Activated naive CD8-positive, alpha-beta T cell treated with anti-CD3 and anti-CD28 coated beads, Interleukin-2, amount 10 ng/mL, durations not matched to agents 7 days and 5 days (primary cell): ENCODE measurements at regions not wholly inside any gene's neighbourhood (a gene's known extent, or its start where the extent isn't known, plus 50 kb on each side); places are given as distances from the start of the nearest gene placed in this dataset.

ENCODE experiments used
- ATAC-seq: fragments of 150-1000 bp; cut with Tn5 transposase; one replicate; pipeline ENCODE4 v1.10.0; 2021; ENCODE audit warnings: low read depth, moderate library complexity
- POLR2A ChIA-PET: fragments of 350-600 bp; sonication (Branson Sonifier 250); formaldehyde crosslinking; loops from one replicate; lab custom pipeline; 2021; ENCODE audit warnings: antibody characterized with exemption; lab: Charles Lee
- DNase-seq: peaks from one replicate; pipeline ENCODE4 v3.0.0; 2021
- H3K27ac Mint-ChIP-seq: one replicate; pipeline ENCODE4 v1.8.0; 2022; ENCODE audit warnings: mild to moderate bottlenecking, mixed read lengths
- H3K27me3 Mint-ChIP-seq: one replicate; pipeline ENCODE4 v1.8.0; 2022; ENCODE audit warnings: mild to moderate bottlenecking, moderate library complexity, mixed read lengths
- H3K36me3 Mint-ChIP-seq: one replicate; pipeline ENCODE4 v1.8.0; 2021; ENCODE audit warnings: mild to moderate bottlenecking, mixed read lengths
- H3K4me1 Mint-ChIP-seq: one replicate; pipeline ENCODE4 v1.8.0; 2021; ENCODE audit warnings: mixed read lengths
- H3K4me3 Mint-ChIP-seq: one replicate; pipeline ENCODE4 v1.8.0; 2022; ENCODE audit warnings: mild to moderate bottlenecking, moderate library complexity, mixed read lengths
- H3K9me3 Mint-ChIP-seq: one replicate; pipeline ENCODE4 v1.8.0; 2021; ENCODE audit warnings: mixed read lengths

DNA sequence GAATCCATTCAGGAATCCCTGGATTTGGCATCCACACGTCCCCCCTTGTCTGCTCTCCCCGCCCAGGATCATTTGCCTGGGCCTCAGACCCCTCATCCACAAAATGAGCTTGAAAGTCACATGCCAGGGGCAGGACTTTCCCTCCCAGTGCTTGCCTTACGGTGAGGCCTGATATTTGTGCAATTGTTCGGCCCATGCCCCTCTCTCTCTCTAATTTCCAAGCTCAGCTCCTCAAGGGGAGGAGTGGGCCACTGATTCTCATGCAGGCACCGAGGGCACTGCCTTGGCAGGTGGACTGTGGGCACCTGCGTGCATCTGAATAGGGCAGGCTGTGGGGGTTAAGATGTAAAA is 267.2 kb upstream of the FOXF1 start:
- POLR2A ChIA-PET, result no interaction called here
- H3K4me3 Mint-ChIP-seq, result no peak overlapping the region
- DNase-seq (no peak), ATAC-seq (no peak)
- no peaks in the 10 kb centered on the region for H3K9me3 Mint-ChIP-seq
- peaks cover 15% of the 10 kb centered on the region for H3K27me3 Mint-ChIP-seq
- no peaks in the 10 kb centered on the region for H3K4me1 Mint-ChIP-seq
- H3K27ac Mint-ChIP-seq, result no peak overlapping the region
- H3K36me3 Mint-ChIP-seq, result no peaks in the 10 kb centered on the region

- Mint-ChIP-seq H3K27me3 (peaks cover 15% of the 10 kb centered on the region), H3K36me3 (no peaks in the 10 kb centered on the region), H3K4me3 (no peak overlapping the region), H3K9me3 (no peaks in the 10 kb centered on the region), H3K27ac (no peak overlapping the region), H3K4me1 (no peaks in the 10 kb centered on the region)
- DNase-seq (no peak), ATAC-seq (no peak)
- POLR2A ChIA-PET, result no interaction called here
Measured at GRCh38 chr16:86243571-86244154, 266.7 kb upstream of the FOXF1 start.

DNA sequence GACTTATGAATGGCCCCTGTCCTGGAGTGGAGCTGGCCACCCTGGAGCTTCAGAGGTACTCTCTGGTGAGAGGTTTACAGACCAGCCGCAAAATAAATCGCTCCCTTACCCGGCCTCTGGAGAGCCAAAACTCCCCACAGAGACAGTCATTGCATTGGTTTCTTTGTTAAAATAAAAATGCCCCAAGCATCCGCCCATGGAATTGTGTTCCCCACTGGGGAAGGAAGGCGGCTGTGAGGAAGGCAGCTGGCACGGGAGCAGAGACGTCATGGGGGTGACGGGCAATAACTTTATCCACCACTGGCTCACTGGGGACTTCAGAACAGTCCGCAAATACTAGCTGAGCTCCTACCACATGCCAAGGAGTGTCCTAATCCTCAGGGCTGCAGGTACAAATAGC is 266.2 kb upstream of the FOXF1 start:
- DNase-seq (no peak), ATAC-seq (no peak)
- Mint-ChIP-seq H3K9me3 (no peaks in the 10 kb centered on the region), H3K36me3 (no peaks in the 10 kb centered on the region), H3K4me3 (no peak overlapping the region), H3K27ac (no peak overlapping the region), H3K4me1 (no peaks in the 10 kb centered on the region), H3K27me3 (peaks cover 15% of the 10 kb centered on the region)
- POLR2A ChIA-PET, result no interaction called here

- peaks cover 15% of the 10 kb centered on the region for H3K27me3 Mint-ChIP-seq
- H3K4me1 Mint-ChIP-seq, result no peaks in the 10 kb centered on the region
- POLR2A ChIA-PET, result no interaction called here
- H3K4me3 Mint-ChIP-seq, result no peak overlapping the region
- no peaks in the 10 kb centered on the region for H3K9me3 Mint-ChIP-seq
- DNase-seq (no peak), ATAC-seq (no peak)
- no peaks in the 10 kb centered on the region for H3K36me3 Mint-ChIP-seq
- no peak overlapping the region for H3K27ac Mint-ChIP-seq
Measured at GRCh38 chr16:86244936-86245335, 265.4 kb upstream of the FOXF1 start.

DNA sequence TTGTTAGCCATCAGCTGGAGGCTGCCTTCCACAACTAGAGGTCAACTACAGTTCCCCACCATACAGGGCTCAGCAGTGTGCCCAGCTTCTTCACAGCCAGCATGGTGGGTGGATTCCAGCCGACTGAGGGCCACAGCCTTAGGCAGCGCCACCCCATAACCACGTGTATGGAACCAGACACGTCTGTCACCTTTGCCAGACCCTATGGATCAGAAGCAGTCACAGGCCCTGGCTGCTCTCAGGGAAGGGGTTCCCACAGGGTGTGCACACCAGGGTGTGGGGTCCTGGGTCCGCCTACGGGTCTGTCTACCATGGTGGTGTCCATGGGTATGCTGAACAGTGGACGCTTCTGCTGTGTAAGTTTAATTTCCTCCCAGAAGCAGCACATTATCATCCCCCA is 265.0 kb upstream of the FOXF1 start:
- POLR2A ChIA-PET, result no interaction called here
- Mint-ChIP-seq H3K27ac (no peak overlapping the region), H3K4me1 (no peaks in the 10 kb centered on the region), H3K9me3 (no peaks in the 10 kb centered on the region), H3K36me3 (no peaks in the 10 kb centered on the region), H3K27me3 (peaks cover 11% of the 10 kb centered on the region), H3K4me3 (no peak overlapping the region)
- DNase-seq (no peak), ATAC-seq (no peak)

DNA sequence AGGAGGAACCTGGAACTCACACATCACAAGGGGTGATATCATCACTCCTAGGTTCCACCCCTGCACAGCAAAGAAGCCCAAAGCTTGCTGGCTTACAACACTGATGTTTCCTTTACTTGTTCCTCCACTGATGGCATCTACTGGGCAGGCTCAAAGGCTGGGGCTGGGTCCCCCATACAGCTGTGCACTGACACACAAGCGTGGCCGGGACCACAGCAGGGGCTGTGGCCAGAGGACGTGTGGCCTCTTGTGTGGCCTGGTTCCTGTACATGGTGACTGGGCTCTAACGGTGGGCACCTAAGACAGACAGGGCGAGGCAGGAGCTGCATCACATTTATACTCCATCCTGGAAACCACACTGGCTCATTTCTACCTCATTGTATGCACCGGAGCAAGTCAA is 264.4 kb upstream of the FOXF1 start:
- Mint-ChIP-seq H3K4me1 (no peaks in the 10 kb centered on the region), H3K27ac (no peak overlapping the region), H3K36me3 (no peaks in the 10 kb centered on the region), H3K4me3 (no peak overlapping the region), H3K9me3 (no peaks in the 10 kb centered on the region), H3K27me3 (peaks cover 5% of the 10 kb centered on the region)
- DNase-seq (no peak), ATAC-seq (no peak)
- POLR2A ChIA-PET, result no interaction called here

DNA sequence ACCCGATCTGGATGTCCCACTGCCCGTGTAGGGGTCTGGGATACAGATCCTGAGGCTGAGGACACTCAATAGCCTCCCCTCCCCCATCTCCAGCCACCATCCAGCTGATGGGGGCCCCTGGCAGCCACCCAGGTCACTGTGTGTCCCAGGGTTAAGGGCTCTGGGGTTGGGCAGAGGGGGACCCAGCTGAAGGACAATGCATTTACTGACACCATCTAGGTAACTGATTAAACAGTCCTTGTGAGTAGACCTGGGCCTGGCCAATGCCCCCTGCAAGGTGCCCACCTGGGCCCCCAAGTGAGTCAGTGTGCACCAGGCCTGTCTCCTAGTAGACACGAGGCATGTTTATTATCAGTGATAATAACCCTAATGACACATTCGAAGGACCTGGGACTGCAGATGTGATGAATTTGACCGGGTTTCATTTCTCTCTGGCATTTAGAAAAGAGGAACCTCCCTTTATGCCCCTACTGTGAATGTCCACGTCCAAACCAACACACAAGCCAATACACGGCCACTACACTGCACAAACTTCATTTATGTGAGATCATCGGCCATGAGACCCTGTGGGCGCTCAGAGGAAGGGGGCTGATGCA is 261.9 kb upstream of the FOXF1 start:
- Mint-ChIP-seq H3K9me3 (no peaks in the 10 kb centered on the region), H3K27me3 (no peaks in the 10 kb centered on the region), H3K4me1 (no peaks in the 10 kb centered on the region), H3K4me3 (no peak overlapping the region), H3K27ac (no peak overlapping the region), H3K36me3 (no peaks in the 10 kb centered on the region)
- POLR2A ChIA-PET, result no interaction called here
- no peak for ATAC-seq
- no peak for DNase-seq

DNA sequence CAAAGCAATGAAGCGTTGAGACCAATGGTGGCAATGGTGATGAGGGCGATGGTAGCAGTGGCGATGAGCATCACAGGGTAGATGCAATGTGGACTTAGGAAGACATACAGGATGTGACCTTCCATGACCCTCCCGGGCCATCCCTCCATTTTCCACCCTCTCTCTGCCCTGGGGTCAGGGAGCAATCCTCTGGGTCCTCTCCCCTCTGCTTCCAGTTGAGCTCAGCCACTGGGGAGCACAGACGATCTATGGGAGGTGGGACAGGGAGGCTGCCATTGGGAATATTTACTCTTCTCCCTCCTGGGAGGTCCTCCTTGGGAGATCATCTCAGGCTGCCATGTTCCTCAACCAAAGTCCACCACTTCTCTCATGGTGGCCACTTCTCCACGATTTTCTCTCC is 260.7 kb upstream of the FOXF1 start:
- Mint-ChIP-seq H3K36me3 (no peaks in the 10 kb centered on the region), H3K27ac (no peak overlapping the region), H3K4me1 (no peaks in the 10 kb centered on the region), H3K9me3 (no peaks in the 10 kb centered on the region), H3K4me3 (no peak overlapping the region), H3K27me3 (no peaks in the 10 kb centered on the region)
- POLR2A ChIA-PET, result no interaction called here
- no peak for DNase-seq
- ATAC-seq, result no peak

- H3K27me3 Mint-ChIP-seq, result peaks cover 7% of the 10 kb centered on the region
- POLR2A ChIA-PET, result no interaction called here
- H3K4me3 Mint-ChIP-seq, result no peak overlapping the region
- ATAC-seq (no peak), DNase-seq (no peak)
- no peak overlapping the region for H3K27ac Mint-ChIP-seq
- H3K9me3 Mint-ChIP-seq, result no peaks in the 10 kb centered on the region
- H3K36me3 Mint-ChIP-seq, result no peaks in the 10 kb centered on the region
- no peaks in the 10 kb centered on the region for H3K4me1 Mint-ChIP-seq
Measured at GRCh38 chr16:86251682-86252081, 258.6 kb upstream of the FOXF1 start.

- no peak for DNase-seq
- ATAC-seq, result no peak
Measured at GRCh38 chr16:86252596-86252995, 257.7 kb upstream of the FOXF1 start.

DNA sequence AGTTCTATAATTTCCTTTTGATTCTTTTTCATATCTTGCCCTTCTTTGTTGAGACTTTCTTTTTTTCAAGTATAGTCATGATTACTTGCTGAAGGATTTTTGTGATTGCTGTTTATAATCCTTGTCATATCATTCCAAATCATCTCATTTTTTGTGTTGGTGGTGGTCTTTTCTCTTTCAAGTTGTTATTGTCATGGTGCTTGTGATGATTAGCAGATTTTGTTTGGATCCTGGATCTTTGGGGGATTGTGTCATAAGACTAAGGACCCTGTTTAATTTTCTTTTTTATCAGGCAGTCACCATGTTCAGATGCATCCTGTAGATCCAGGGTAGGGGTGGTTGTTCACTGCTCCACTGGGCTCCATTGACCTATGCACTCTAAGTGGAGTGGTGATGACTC is 254.4 kb upstream of the FOXF1 start:
- Mint-ChIP-seq H3K27me3 (peaks cover 7% of the 10 kb centered on the region), H3K9me3 (no peaks in the 10 kb centered on the region), H3K27ac (no peak overlapping the region), H3K4me3 (no peak overlapping the region), H3K36me3 (no peaks in the 10 kb centered on the region), H3K4me1 (no peaks in the 10 kb centered on the region)
- DNase-seq, result no peak
- POLR2A ChIA-PET, result no interaction called here
- no peak for ATAC-seq

More at GRCh38 chr16:86252596-86252995, 257.7 kb upstream of the FOXF1 start:
- POLR2A ChIA-PET, result no interaction called here
- no peaks in the 10 kb centered on the region for H3K9me3 Mint-ChIP-seq
- no peaks in the 10 kb centered on the region for H3K4me1 Mint-ChIP-seq
- H3K27me3 Mint-ChIP-seq, result peaks cover 7% of the 10 kb centered on the region
- H3K27ac Mint-ChIP-seq, result no peak overlapping the region
- H3K4me3 Mint-ChIP-seq, result no peak overlapping the region
- no peaks in the 10 kb centered on the region for H3K36me3 Mint-ChIP-seq

- no peak overlapping the region for H3K27ac Mint-ChIP-seq
- DNase-seq, result no peak
- no peaks in the 10 kb centered on the region for H3K36me3 Mint-ChIP-seq
- no peak for ATAC-seq
- H3K4me1 Mint-ChIP-seq, result no peaks in the 10 kb centered on the region
- H3K27me3 Mint-ChIP-seq, result peaks cover 7% of the 10 kb centered on the region
- peaks cover 3% of the 10 kb centered on the region for H3K9me3 Mint-ChIP-seq
- H3K4me3 Mint-ChIP-seq, result no peak overlapping the region
- POLR2A ChIA-PET, result no interaction called here
Measured at GRCh38 chr16:86256995-86257394, 253.3 kb upstream of the FOXF1 start.

- POLR2A ChIA-PET, result no interaction called here
- Mint-ChIP-seq H3K27me3 (peaks cover 7% of the 10 kb centered on the region), H3K36me3 (no peaks in the 10 kb centered on the region), H3K27ac (no peak overlapping the region), H3K4me3 (no peak overlapping the region), H3K4me1 (no peaks in the 10 kb centered on the region), H3K9me3 (peaks cover 4% of the 10 kb centered on the region)
- ATAC-seq, result no peak
- no peak for DNase-seq
Measured at GRCh38 chr16:86257546-86257945, 252.8 kb upstream of the FOXF1 start.

GRCh38 chr16:86258713-86259112 is 251.6 kb upstream of the FOXF1 start:
- no peaks in the 10 kb centered on the region for H3K36me3 Mint-ChIP-seq

GRCh38 chr16:86259499-86259898 is 250.8 kb upstream of the FOXF1 start:
- Mint-ChIP-seq H3K36me3 (no peaks in the 10 kb centered on the region), H3K27me3 (peaks cover 7% of the 10 kb centered on the region), H3K4me1 (no peaks in the 10 kb centered on the region), H3K27ac (no peak overlapping the region), H3K4me3 (no peak overlapping the region), H3K9me3 (peaks cover 4% of the 10 kb centered on the region)
- no peak for ATAC-seq
- POLR2A ChIA-PET, result no interaction called here
- no peak for DNase-seq

More at GRCh38 chr16:86258713-86259112, 251.6 kb upstream of the FOXF1 start:
- DNase-seq (no peak), ATAC-seq (no peak)
- H3K4me1 Mint-ChIP-seq, result no peaks in the 10 kb centered on the region
- peaks cover 7% of the 10 kb centered on the region for H3K27me3 Mint-ChIP-seq
- H3K9me3 Mint-ChIP-seq, result peaks cover 4% of the 10 kb centered on the region
- POLR2A ChIA-PET, result no interaction called here
- H3K4me3 Mint-ChIP-seq, result no peak overlapping the region
- no peak overlapping the region for H3K27ac Mint-ChIP-seq
